ENCODE measurements at regions not wholly inside any gene's neighbourhood (a gene's known extent, or its start where the extent isn't known, plus 50 kb on each side); places are given as distances from the start of the nearest gene placed in this dataset.
A peak's percentile ranks its signal among the peaks of the same experiment; 100 is the strongest.

DNA sequence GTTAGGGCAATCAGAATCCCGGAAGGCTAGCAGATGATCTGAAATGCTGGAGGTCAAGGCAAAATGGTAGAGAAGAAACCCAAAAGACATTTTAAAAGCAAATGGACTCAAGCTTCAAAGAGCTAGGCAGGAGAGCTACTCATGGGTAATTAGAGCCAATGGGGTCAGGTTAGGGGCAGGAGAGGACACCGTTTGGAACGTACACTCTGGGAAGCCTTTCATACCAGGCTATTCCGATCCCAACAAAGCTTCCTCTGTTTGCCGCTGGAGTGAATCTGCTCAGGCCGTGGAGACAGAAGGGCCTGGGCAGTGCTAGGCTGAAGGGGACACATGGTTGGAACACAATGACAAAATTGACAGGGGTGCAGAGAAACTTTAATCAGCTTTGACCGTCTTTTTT lies 346.6 kb downstream of the RPS6KC1 start:
- Histone ChIP-seq H3K36me3 (ENCODE audit: control insufficient read depth in 2 of 2, extremely low read depth in 1 of 2, insufficient read depth in 2 of 2, low read length in 2 of 2) (no peaks in the 10 kb centered on the region), H3K9me3 (ENCODE audit: control insufficient read depth, low read depth, low read length) (no peaks in the 10 kb centered on the region), H3K4me1 (ENCODE audit: control insufficient read depth, extremely low read depth, insufficient read depth, low read length) (no peaks in the 10 kb centered on the region), H3K9ac (ENCODE audit: control insufficient read depth, extremely low read depth, insufficient read depth, low read length) (no peak overlapping the region), H3K4me2 (ENCODE audit: control insufficient read depth, extremely low read depth, insufficient read depth, low read depth, low read length) (no peak overlapping the region), H2AFZ (ENCODE audit: control insufficient read depth, low read length) (no peak overlapping the region), H3K79me2 (ENCODE audit: control insufficient read depth, insufficient read depth, low read length) (no peaks in the 10 kb centered on the region), H3K4me3 (ENCODE audit: control insufficient read depth in 2 of 3, extremely low read depth in 1 of 3, insufficient read depth in 2 of 3, low read depth in 1 of 3, low read length in 3 of 3) (no peak overlapping the region), H3K9me1 (ENCODE audit: control insufficient read depth, extremely low read depth, insufficient read depth, low read length) (no peaks in the 10 kb centered on the region), H3K27ac (ENCODE audit: control insufficient read depth, insufficient read depth, low read length) (no peak overlapping the region), H3K27me3 (ENCODE audit: control insufficient read depth, extremely low read depth, insufficient read depth, low read length) (no peaks in the 10 kb centered on the region), H4K20me1 (ENCODE audit: control insufficient read depth, extremely low read depth, insufficient read depth, low read length) (no peaks in the 10 kb centered on the region)
- FAIRE-seq, result no peak
- DNase-seq (ENCODE audit: low read depth, low spot score), result no peak
- no peak for TF ChIP-seq EZH2 (IDR thresholded peaks at IDR 0.05; ENCODE audit: low read length)
- TF ChIP-seq, protein P1, sequence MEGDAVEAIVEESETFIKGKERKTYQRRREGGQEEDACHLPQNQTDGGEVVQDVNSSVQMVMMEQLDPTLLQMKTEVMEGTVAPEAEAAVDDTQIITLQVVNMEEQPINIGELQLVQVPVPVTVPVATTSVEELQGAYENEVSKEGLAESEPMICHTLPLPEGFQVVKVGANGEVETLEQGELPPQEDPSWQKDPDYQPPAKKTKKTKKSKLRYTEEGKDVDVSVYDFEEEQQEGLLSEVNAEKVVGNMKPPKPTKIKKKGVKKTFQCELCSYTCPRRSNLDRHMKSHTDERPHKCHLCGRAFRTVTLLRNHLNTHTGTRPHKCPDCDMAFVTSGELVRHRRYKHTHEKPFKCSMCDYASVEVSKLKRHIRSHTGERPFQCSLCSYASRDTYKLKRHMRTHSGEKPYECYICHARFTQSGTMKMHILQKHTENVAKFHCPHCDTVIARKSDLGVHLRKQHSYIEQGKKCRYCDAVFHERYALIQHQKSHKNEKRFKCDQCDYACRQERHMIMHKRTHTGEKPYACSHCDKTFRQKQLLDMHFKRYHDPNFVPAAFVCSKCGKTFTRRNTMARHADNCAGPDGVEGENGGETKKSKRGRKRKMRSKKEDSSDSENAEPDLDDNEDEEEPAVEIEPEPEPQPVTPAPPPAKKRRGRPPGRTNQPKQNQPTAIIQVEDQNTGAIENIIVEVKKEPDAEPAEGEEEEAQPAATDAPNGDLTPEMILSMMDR (optimal IDR thresholded peaks at IDR 0.05 in 1 of 3, IDR thresholded peaks at IDR 0.05 in 1 of 3, conservative IDR thresholded peaks at IDR 0.05 in 1 of 3; ENCODE audit: extremely low read depth in 1 of 3, insufficient read depth in 2 of 3, low read length in 3 of 3), result no peak
- dilution Hi-C loops (cut with MboI; ENCODE audit: extremely low pct_ligation_motif_present, low sequenced_read_pairs), result no loop called here

DNA sequence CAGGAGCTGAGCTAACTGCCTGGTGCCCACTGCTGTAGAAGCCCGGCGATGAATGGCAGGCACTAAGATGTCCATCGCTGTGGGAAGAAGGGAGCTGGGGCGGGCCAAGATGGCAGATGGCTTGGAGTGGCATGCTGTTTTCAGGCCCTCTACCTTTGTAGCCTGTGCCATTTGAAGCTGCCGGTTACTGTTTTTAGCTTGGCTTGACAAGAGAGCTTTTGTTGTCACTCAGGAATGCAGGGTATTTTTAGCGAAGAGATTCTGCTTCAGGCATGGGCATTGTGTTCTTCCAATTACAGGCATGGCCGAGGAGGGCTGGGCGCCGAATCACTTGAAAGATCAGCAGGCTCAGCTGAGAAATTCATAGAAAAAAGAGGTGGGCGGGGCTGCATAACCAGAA lies 348.7 kb downstream of the RPS6KC1 start:
- TF ChIP-seq, protein P1 (optimal IDR thresholded peaks at IDR 0.05 in 1 of 3, IDR thresholded peaks at IDR 0.05 in 1 of 3, conservative IDR thresholded peaks at IDR 0.05 in 1 of 3; ENCODE audit: extremely low read depth in 1 of 3, insufficient read depth in 2 of 3, low read length in 3 of 3), result no peak
- no peak for TF ChIP-seq EZH2 (IDR thresholded peaks at IDR 0.05; ENCODE audit: low read length)
- dilution Hi-C loops (cut with MboI; ENCODE audit: extremely low pct_ligation_motif_present, low sequenced_read_pairs), result no loop called here
- DNase-seq (ENCODE audit: low read depth, low spot score), result no peak
- Histone ChIP-seq H3K79me2 (ENCODE audit: control insufficient read depth, insufficient read depth, low read length) (no peaks in the 10 kb centered on the region), H3K27ac (ENCODE audit: control insufficient read depth, insufficient read depth, low read length) (no peak overlapping the region), H3K36me3 (ENCODE audit: control insufficient read depth in 2 of 2, extremely low read depth in 1 of 2, insufficient read depth in 2 of 2, low read length in 2 of 2) (no peaks in the 10 kb centered on the region), H3K4me1 (ENCODE audit: control insufficient read depth, extremely low read depth, insufficient read depth, low read length) (no peaks in the 10 kb centered on the region), H3K9me3 (ENCODE audit: control insufficient read depth, low read depth, low read length) (no peaks in the 10 kb centered on the region), H3K4me3 (ENCODE audit: control insufficient read depth in 2 of 3, extremely low read depth in 1 of 3, insufficient read depth in 2 of 3, low read depth in 1 of 3, low read length in 3 of 3) (no peak overlapping the region), H3K9me1 (ENCODE audit: control insufficient read depth, extremely low read depth, insufficient read depth, low read length) (no peaks in the 10 kb centered on the region), H3K9ac (ENCODE audit: control insufficient read depth, extremely low read depth, insufficient read depth, low read length) (no peak overlapping the region), H2AFZ (ENCODE audit: control insufficient read depth, low read length) (no peak overlapping the region), H3K27me3 (ENCODE audit: control insufficient read depth, extremely low read depth, insufficient read depth, low read length) (no peaks in the 10 kb centered on the region), H4K20me1 (ENCODE audit: control insufficient read depth, extremely low read depth, insufficient read depth, low read length) (no peaks in the 10 kb centered on the region), H3K4me2 (ENCODE audit: control insufficient read depth, extremely low read depth, insufficient read depth, low read depth, low read length) (peak overlapping the region; percentile 41)
- FAIRE-seq, result no peak
